EL (cell line): ENCODE measurements at regions not wholly inside any gene's neighbourhood (a gene's known extent, or its start where the extent isn't known, plus 50 kb on each side); places are given as distances from the start of the nearest gene placed in this dataset.
A peak's percentile ranks its signal among the peaks of the same experiment; 100 is the strongest.

Experiments
- DNase-seq: peaks from one replicate; pipeline ENCODE4 v3.0.0-alpha.2; 2016

GRCh38 chr5:64110222-64110621 lies 55.4 kb upstream of the RNF180 start:
- no peak for DNase-seq

- DNase-seq, result no peak
Observed at GRCh38 chr5:64108674-64109073, 57.0 kb upstream of the RNF180 start.

GRCh38 chr5:64100203-64100602 lies 65.4 kb upstream of the RNF180 start:
- DNase-seq, result no peak

GRCh38 chr5:64096771-64097170 lies 68.9 kb upstream of the RNF180 start:
- no peak for DNase-seq

GRCh38 chr5:64077589-64077988 lies 88.1 kb upstream of the RNF180 start:
- DNase-seq, result no peak

- DNase-seq, result peak; percentile 28
Observed at GRCh38 chr5:64074533-64074932, 91.1 kb upstream of the RNF180 start.

GRCh38 chr5:64069486-64069885 lies 96.2 kb upstream of the RNF180 start:
- no peak for DNase-seq

GRCh38 chr5:64050296-64050695 lies 88.1 kb upstream of the HTR1A start:
- DNase-seq, result no peak

- no peak for DNase-seq
Observed at GRCh38 chr5:64040490-64040889, 78.2 kb upstream of the HTR1A start.

- DNase-seq, result no peak
Observed at GRCh38 chr5:64026493-64026892, 64.2 kb upstream of the HTR1A start.

GRCh38 chr5:64019746-64020145 lies 57.5 kb upstream of the HTR1A start:
- no peak for DNase-seq

GRCh38 chr5:64018966-64019365 lies 56.7 kb upstream of the HTR1A start:
- DNase-seq, result no peak

- DNase-seq, result no peak
Observed at GRCh38 chr5:64015824-64016223, 53.6 kb upstream of the HTR1A start.
